Neural crest cell (in vitro differentiated cells): ENCODE measurements at regions not wholly inside any gene's neighbourhood (a gene's known extent, or its start where the extent isn't known, plus 50 kb on each side); places are given as distances from the start of the nearest gene placed in this dataset.

Source experiments
- DNase-seq: peaks from one replicate; pipeline ENCODE4 v3.0.0; 2021; ENCODE audit warnings: low read depth, mixed read lengths, low spot score
- H3K27ac Mint-ChIP-seq: one replicate; pipeline ENCODE4 v1.8.0; 2021; ENCODE audit warnings: mild to moderate bottlenecking, mixed read lengths; ENCODE audit not compliant: unreplicated experiment
- H3K27me3 Mint-ChIP-seq: 2 replicates; pipeline ENCODE4 v1.8.0; 2021; ENCODE audit warnings: low read depth, mild to moderate bottlenecking, mixed read lengths
- H3K36me3 Mint-ChIP-seq: 2 replicates; pipeline ENCODE4 v1.8.0; 2021; ENCODE audit warnings: low read depth, mild to moderate bottlenecking, mixed read lengths
- H3K4me1 Mint-ChIP-seq: 2 replicates; pipeline ENCODE4 v1.8.0; 2021; ENCODE audit warnings: mixed read lengths
- H3K4me3 Mint-ChIP-seq: one replicate; pipeline ENCODE4 v1.8.0; 2021; ENCODE audit warnings: mild to moderate bottlenecking, mixed read lengths
- H3K9me3 Mint-ChIP-seq: 2 replicates; pipeline ENCODE4 v1.8.0; 2021; ENCODE audit warnings: mixed read lengths
- CTCF ChIP-seq: fragments of 200-600 bp; sonication (generic); conservative IDR thresholded peaks from 2 replicates; pipeline ENCODE4 v1.5.0; 2021; ENCODE audit warnings: antibody characterized with exemption, mild to moderate bottlenecking

- Mint-ChIP-seq H3K4me3 (no peak overlapping the region), H3K27me3 (no peaks in the 10 kb centered on the region), H3K4me1 (peaks cover 8% of the 10 kb centered on the region), H3K36me3 (peaks cover 4% of the 10 kb centered on the region), H3K27ac (no peak overlapping the region), H3K9me3 (peaks cover 7% of the 10 kb centered on the region)
- DNase-seq: no peak
- no peak for TF ChIP-seq CTCF
Observed at GRCh38 chr7:51620706-51621105, 304.1 kb upstream of the COBL start.

DNA sequence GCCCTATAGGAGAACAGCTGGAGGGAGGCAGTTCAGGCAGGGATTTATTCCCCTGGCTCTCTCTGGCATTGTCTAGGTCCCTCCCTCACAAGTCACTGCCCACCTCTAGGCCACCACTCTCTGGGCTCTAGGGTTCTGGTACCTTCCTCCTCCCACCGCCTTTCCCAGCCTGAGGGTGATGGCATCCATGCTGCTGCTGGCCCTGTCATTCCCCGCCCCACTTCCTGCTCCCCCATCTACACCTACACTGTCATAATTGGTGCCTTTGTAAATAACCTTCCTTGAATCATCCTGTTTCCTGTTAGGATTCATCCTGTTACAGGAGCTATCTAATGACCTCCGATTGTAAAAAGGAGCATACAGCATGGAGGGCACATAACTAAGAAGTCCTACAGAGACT lies 303.3 kb upstream of the COBL start:
- DNase-seq: no peak
- Mint-ChIP-seq H3K36me3 (peaks cover 4% of the 10 kb centered on the region), H3K27me3 (no peaks in the 10 kb centered on the region), H3K4me1 (peaks cover 9% of the 10 kb centered on the region), H3K4me3 (no peak overlapping the region), H3K27ac (no peak overlapping the region), H3K9me3 (peaks cover 7% of the 10 kb centered on the region)
- no peak for TF ChIP-seq CTCF

GRCh38 chr7:51617686-51618085 lies 301.1 kb upstream of the COBL start:
- H3K9me3 Mint-ChIP-seq: peaks cover 2% of the 10 kb centered on the region

GRCh38 chr7:51613911-51614357 lies 297.3 kb upstream of the COBL start:
- Mint-ChIP-seq H3K9me3 (peaks cover 2% of the 10 kb centered on the region), H3K36me3 (no peaks in the 10 kb centered on the region), H3K4me3 (no peak overlapping the region), H3K27ac (no peak overlapping the region), H3K27me3 (no peaks in the 10 kb centered on the region), H3K4me1 (peaks cover 20% of the 10 kb centered on the region)
- no peak for DNase-seq
- TF ChIP-seq CTCF: no peak

More at GRCh38 chr7:51617686-51618085, 301.1 kb upstream of the COBL start:
- no peak for DNase-seq
- H3K36me3 Mint-ChIP-seq: no peaks in the 10 kb centered on the region
- no peak overlapping the region for H3K4me3 Mint-ChIP-seq
- H3K4me1 Mint-ChIP-seq: peaks cover 20% of the 10 kb centered on the region
- H3K27me3 Mint-ChIP-seq: no peaks in the 10 kb centered on the region
- no peak overlapping the region for H3K27ac Mint-ChIP-seq
- TF ChIP-seq CTCF: no peak

DNA sequence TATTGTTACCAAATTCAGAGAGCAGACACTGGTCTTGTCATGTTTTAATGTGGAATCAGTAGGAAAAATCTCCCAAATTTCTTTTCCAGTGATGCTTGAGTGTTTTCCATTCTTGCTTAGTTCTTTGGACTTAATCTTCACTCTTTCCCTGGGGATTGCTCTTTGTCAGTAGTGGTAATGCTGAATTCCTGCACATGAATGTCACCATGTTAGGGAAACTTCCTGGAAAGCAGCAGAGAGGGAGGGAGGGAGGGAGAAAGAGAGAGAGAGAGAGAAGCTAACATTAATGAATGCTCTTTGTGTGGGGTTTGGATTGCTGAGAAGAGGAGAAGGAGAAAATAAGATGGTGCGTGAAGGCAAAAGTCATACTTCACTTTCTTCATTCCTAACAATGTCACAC lies 295.3 kb upstream of the COBL start:
- Mint-ChIP-seq H3K27me3 (no peaks in the 10 kb centered on the region), H3K27ac (peak overlapping the region; percentile 87), H3K4me1 (peaks cover 20% of the 10 kb centered on the region), H3K9me3 (peaks cover 2% of the 10 kb centered on the region), H3K4me3 (no peak overlapping the region), H3K36me3 (no peaks in the 10 kb centered on the region)
- DNase-seq: no peak
- no peak for TF ChIP-seq CTCF

DNA sequence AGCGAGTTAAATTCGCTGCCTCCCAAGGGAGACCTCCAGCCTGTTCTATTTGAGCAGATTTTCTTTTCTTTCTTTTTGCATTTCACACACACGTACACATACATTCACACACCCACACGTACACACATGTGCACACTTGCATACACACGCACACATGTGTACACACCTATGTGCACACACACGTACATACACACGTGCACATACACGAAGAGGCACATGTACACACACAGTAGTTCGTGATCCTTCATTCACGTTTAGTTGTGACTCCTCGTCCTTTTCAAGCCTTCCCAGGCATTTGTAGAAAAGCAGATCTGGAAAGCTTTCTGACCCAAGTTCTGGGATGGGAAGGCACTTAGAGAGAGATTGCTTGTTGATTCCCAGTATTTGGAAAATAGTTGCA lies 290.8 kb upstream of the COBL start:
- Mint-ChIP-seq H3K36me3 (no peaks in the 10 kb centered on the region), H3K9me3 (peaks cover 2% of the 10 kb centered on the region), H3K4me1 (peaks cover 10% of the 10 kb centered on the region), H3K27ac (no peak overlapping the region), H3K4me3 (no peak overlapping the region), H3K27me3 (no peaks in the 10 kb centered on the region)
- no peak for TF ChIP-seq CTCF
- no peak for DNase-seq
